ENCODE measurements at regions not wholly inside any gene's neighbourhood (a gene's known extent, or its start where the extent isn't known, plus 50 kb on each side); places are given as distances from the start of the nearest gene placed in this dataset.

DNA sequence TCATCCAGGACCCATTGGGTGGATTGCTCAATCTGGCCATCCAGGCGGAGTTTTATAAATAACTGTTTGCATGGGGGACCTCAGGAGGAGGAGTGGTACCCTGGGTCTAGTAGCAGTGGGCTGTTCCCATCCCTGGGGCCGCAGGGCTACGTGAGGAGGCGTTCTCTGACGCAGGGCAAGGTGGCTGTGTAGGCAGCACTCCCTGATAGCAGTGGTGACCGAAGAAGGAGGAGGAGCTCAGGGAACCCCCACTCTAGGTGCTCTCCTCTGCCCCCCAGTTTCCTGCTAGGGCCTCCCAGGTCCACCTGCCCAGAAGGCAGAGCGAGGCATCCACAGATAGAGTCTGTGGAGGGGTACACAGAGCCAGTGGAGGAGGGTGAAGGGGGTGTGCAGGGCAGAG is 64.1 kb downstream of the CCNE1 start:
- TF ChIP-seq, protein P1, sequence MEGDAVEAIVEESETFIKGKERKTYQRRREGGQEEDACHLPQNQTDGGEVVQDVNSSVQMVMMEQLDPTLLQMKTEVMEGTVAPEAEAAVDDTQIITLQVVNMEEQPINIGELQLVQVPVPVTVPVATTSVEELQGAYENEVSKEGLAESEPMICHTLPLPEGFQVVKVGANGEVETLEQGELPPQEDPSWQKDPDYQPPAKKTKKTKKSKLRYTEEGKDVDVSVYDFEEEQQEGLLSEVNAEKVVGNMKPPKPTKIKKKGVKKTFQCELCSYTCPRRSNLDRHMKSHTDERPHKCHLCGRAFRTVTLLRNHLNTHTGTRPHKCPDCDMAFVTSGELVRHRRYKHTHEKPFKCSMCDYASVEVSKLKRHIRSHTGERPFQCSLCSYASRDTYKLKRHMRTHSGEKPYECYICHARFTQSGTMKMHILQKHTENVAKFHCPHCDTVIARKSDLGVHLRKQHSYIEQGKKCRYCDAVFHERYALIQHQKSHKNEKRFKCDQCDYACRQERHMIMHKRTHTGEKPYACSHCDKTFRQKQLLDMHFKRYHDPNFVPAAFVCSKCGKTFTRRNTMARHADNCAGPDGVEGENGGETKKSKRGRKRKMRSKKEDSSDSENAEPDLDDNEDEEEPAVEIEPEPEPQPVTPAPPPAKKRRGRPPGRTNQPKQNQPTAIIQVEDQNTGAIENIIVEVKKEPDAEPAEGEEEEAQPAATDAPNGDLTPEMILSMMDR (IDR thresholded peaks at IDR 0.05) = no peak
- TF ChIP-seq EZH2phosphoT487 (IDR thresholded peaks at IDR 0.05) = no peak
